Upper lobe of left lung (tissue), 6 donors: ENCODE measurements at regions not wholly inside any gene's neighbourhood (a gene's known extent, or its start where the extent isn't known, plus 50 kb on each side); places are given as distances from the start of the nearest gene placed in this dataset.

Experiments
- ATAC-seq, 2 donors: fragments of 200-7000 bp; cut with Tn5 transposase; one replicate each; pipeline ENCODE4 v1.9.1; 2022; ENCODE audit warnings: mild to moderate bottlenecking in 2 of 2, moderate library complexity in 2 of 2; ENCODE audit not compliant: low FRiP score in 2 of 2
- DNase-seq, 2 donors: peaks; one replicate each; pipeline ENCODE4 v3.0.0-alpha.2; 2019 to 2020
- H3K27ac ChIP-seq, 4 donors: fragments of 200-600 bp; sonication (generic); one replicate each; pipeline ENCODE4 v1.5.1; 2016 to 2019
- H3K27me3 ChIP-seq, 4 donors: fragments of 200-600 bp; sonication (generic); one replicate each; pipeline ENCODE4 v1.5.1; 2017 to 2019
- H3K36me3 ChIP-seq, 4 donors: fragments of 200-600 bp; sonication (generic); one replicate each; pipeline ENCODE4 v1.5.1; 2016 to 2019
- H3K4me1 ChIP-seq, 4 donors: fragments of 200-600 bp; sonication (generic); one replicate each; pipeline ENCODE4 v1.5.1; 2018 to 2019
- H3K4me3 ChIP-seq, 4 donors: fragments of 200-600 bp; sonication (generic); one replicate each; pipeline ENCODE4 v1.5.1; 2017 to 2019; ENCODE audit warnings: mild to moderate bottlenecking in 2 of 4, moderate library complexity in 1 of 4
- H3K9me3 ChIP-seq, 4 donors: fragments of 200-600 bp; sonication (generic); one replicate each; pipeline ENCODE4 v1.5.1; 2018 to 2019
- EP300 ChIP-seq, 4 donors: sonication (generic); formaldehyde crosslinking; IDR thresholded peaks; one replicate each; pipeline ENCODE4 v1.5.1; 2017; ENCODE audit warnings: antibody characterized with exemption in 4 of 4, control low read depth in 2 of 4
- POLR2A ChIP-seq, 4 donors: fragments of 450-650 bp; IDR thresholded peaks; one replicate each; pipeline ENCODE4 v1.5.1; 2016 to 2017; ENCODE audit warnings: antibody characterized with exemption in 4 of 4, mild to moderate bottlenecking in 2 of 4
- POLR2AphosphoS5 ChIP-seq, 2 donors: sonication (generic); formaldehyde crosslinking; IDR thresholded peaks; one replicate each; pipeline ENCODE4 v1.5.1; 2017; ENCODE audit warnings: antibody characterized with exemption in 2 of 2
- WGBS, 2 donors: methylation state at CpG; one replicate each; pipeline ENCODE4 v1.1.5; 2017 to 2018; 5-methylcytosine and 5-hydroxymethylcytosine counted together
- TF ChIP-seq, protein P1 (sequence below), 6 experiments: fragments of 450-650 bp in 4 of 6; fragments of 200-600 bp in 2 of 6; sonication (generic) in 2 of 6; IDR thresholded peaks; one replicate each; pipeline ENCODE4 v1.5.1; 2016 to 2019; ENCODE audit warnings: antibody characterized with exemption in 6 of 6
- donor health status: DM: no; HTN: no; CAD: no; lungs with moderate emphysema.
- donor health status: DM: no; HTN: yes; CAD: no; lungs with severe emphysema.

DNA sequence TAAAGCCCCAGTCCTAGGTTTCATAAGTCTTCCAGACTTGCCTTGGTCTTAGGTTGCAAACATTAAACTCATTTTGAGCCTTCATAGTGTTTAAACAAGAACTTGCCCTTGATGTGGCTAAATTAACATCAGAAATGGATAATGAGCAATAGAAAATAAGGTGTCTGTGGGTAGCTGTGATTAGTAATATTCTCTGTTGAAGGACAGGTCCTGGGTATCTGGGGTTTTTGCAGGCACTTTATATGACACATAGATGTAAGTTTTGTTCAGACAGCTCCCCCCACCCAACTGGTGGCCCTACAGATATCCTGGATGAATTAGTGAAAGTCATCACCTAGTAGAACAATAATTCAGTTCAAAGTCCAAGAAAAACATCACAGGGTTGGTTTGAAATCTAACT is 272.5 kb downstream of the PTTG2 start:
- Histone ChIP-seq H3K9me3 (no peaks in the 10 kb centered on the region), H3K4me3 (no peak overlapping the region), H3K27me3 (no peaks in the 10 kb centered on the region), H3K4me1 (no peaks in the 10 kb centered on the region), H3K27ac (no peak overlapping the region), H3K36me3 (no peaks in the 10 kb centered on the region)
- ATAC-seq = no peak
- TF ChIP-seq POLR2AphosphoS5 (IDR thresholded peaks at IDR 0.05) (no peak), POLR2A (IDR thresholded peaks at IDR 0.05) (no peak), EP300 (IDR thresholded peaks at IDR 0.05) (no peak)
- TF ChIP-seq, protein P1, sequence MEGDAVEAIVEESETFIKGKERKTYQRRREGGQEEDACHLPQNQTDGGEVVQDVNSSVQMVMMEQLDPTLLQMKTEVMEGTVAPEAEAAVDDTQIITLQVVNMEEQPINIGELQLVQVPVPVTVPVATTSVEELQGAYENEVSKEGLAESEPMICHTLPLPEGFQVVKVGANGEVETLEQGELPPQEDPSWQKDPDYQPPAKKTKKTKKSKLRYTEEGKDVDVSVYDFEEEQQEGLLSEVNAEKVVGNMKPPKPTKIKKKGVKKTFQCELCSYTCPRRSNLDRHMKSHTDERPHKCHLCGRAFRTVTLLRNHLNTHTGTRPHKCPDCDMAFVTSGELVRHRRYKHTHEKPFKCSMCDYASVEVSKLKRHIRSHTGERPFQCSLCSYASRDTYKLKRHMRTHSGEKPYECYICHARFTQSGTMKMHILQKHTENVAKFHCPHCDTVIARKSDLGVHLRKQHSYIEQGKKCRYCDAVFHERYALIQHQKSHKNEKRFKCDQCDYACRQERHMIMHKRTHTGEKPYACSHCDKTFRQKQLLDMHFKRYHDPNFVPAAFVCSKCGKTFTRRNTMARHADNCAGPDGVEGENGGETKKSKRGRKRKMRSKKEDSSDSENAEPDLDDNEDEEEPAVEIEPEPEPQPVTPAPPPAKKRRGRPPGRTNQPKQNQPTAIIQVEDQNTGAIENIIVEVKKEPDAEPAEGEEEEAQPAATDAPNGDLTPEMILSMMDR (IDR thresholded peaks at IDR 0.05) = no peak
- no peak for DNase-seq

DNA sequence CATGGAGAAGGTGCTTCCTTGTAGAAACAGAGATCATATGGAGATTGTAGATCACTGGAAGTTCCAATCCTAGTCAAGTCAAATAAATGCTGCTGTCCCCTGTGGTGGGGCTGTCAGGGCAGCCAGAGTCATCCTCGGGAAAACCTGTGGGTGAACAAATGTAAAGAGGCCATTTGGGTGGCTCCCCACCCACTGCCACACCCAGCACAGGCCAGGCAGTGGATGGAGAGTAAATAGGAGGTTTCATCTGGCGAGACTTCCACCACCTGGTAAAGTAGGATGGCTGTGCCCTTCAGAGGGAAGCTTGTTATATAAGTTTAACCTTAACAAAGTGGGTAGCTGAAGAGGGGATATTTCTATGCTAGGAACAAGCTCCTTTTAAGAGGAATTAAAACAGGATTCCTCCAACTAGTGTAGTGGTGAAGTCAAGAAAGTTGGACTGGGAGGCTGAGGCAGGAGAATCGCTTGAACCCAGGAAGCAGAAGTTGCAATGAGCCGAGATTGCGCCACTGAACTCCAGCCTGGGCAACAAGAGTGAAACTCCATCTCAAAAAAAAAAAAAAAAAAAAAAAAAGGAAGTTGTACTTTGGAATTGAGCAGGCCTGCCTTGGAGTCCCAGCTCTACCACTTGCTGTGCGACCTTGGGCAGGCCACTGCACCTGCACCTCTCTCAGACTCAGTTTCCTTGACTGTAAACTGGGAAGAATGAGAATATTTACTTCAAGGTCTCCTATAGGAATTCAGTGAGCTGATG is 273.7 kb downstream of the PTTG2 start:
- TF ChIP-seq EP300 (IDR thresholded peaks at IDR 0.05) = no peak
- no peak for TF ChIP-seq POLR2AphosphoS5 (IDR thresholded peaks at IDR 0.05)
- no peak for TF ChIP-seq POLR2A (IDR thresholded peaks at IDR 0.05)
- TF ChIP-seq, protein P1 (IDR thresholded peaks at IDR 0.05) = no peak
- no peaks in the 10 kb centered on the region for H3K4me1 ChIP-seq
- no peak overlapping the region for H3K27ac ChIP-seq
- H3K27me3 ChIP-seq = no peaks in the 10 kb centered on the region
- peak in 1 of 2 donors; percentile 46 for ATAC-seq
- H3K4me3 ChIP-seq = no peak overlapping the region
- peak in 1 of 2 donors; percentile 44 for DNase-seq
- WGBS, 2 donors = 64 to 77% methylated on average over 6 of the region's 6 CpGs
- no peaks in the 10 kb centered on the region for H3K9me3 ChIP-seq
- no peaks in the 10 kb centered on the region for H3K36me3 ChIP-seq

DNA sequence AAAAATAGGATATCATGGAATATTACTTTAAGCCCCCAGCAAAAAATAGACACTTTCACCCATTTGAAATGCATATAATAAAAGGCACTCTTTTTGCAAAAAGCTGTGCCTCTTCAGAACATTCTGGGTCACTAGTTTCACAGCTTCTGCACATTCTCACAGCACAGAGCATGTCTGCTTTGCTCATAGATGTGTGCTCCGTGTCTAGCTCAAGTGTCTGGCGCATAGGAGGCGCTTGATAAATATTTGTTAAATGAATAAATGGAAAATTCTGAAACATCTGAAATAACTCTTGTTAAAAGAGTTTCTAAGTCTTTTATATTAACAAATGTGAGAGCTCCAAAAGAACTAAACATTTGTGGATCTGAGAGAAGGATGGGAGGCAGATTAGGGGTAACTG is 275.2 kb downstream of the PTTG2 start:
- Histone ChIP-seq H3K27me3 (no peaks in the 10 kb centered on the region), H3K27ac (no peak overlapping the region), H3K4me1 (no peaks in the 10 kb centered on the region), H3K4me3 (no peak overlapping the region), H3K9me3 (no peaks in the 10 kb centered on the region), H3K36me3 (no peaks in the 10 kb centered on the region)
- TF ChIP-seq POLR2A (IDR thresholded peaks at IDR 0.05) (no peak), EP300 (IDR thresholded peaks at IDR 0.05) (no peak), POLR2AphosphoS5 (IDR thresholded peaks at IDR 0.05) (no peak)
- TF ChIP-seq, protein P1 (IDR thresholded peaks at IDR 0.05) = no peak
- 72 to 79% methylated on average over 3 of the region's 3 CpGs for WGBS, 2 donors
- no peak for DNase-seq
- no peak for ATAC-seq

- Histone ChIP-seq H3K36me3 (no peaks in the 10 kb centered on the region), H3K9me3 (no peaks in the 10 kb centered on the region), H3K27me3 (no peaks in the 10 kb centered on the region), H3K27ac (no peak overlapping the region), H3K4me3 (no peak overlapping the region), H3K4me1 (no peaks in the 10 kb centered on the region)
- ATAC-seq (no peak), DNase-seq (no peak)
- TF ChIP-seq EP300 (IDR thresholded peaks at IDR 0.05) = no peak
- TF ChIP-seq, protein P1 (IDR thresholded peaks at IDR 0.05) = no peak
- WGBS, 2 donors = 99% methylated on average over 8 of the region's 8 CpGs
Observed at GRCh38 chr4:38236003-38236402, 275.8 kb downstream of the PTTG2 start.

DNA sequence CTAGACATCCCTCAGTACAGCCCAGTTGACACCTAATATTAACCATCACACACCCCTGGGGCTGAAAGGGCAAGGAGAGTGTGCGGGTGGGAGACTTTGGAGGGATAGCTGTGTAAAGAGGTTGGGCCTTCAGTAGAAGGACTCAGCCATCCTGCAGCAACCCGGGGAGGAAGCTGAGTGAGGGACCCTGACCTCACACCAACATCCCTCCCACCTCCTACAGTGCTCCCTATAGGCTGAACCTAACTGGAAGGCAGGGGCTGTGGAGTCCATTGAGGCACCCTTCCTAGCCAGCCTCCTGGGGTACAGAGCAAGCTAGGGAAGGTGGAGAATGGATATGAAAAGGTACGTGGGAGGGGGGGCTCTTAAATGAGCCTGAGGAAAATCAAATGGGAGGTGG is 276.3 kb downstream of the PTTG2 start:
- H3K27me3 ChIP-seq = no peaks in the 10 kb centered on the region
- H3K9me3 ChIP-seq = no peaks in the 10 kb centered on the region
- H3K36me3 ChIP-seq = no peaks in the 10 kb centered on the region
- TF ChIP-seq POLR2A (IDR thresholded peaks at IDR 0.05) (no peak), POLR2AphosphoS5 (IDR thresholded peaks at IDR 0.05) (no peak), EP300 (IDR thresholded peaks at IDR 0.05) (no peak)
- TF ChIP-seq, protein P1 (IDR thresholded peaks at IDR 0.05) = no peak
- DNase-seq (no peak), ATAC-seq (peak in 1 of 2 donors; percentile 52)
- 92 to 93% methylated on average over 3 of the region's 3 CpGs for WGBS, 2 donors
- no peaks in the 10 kb centered on the region for H3K4me1 ChIP-seq
- no peak overlapping the region for H3K4me3 ChIP-seq
- no peak overlapping the region for H3K27ac ChIP-seq
